Astrocyte (in vitro differentiated cells and primary cell): ENCODE measurements at regions not wholly inside any gene's neighbourhood (a gene's known extent, or its start where the extent isn't known, plus 50 kb on each side); places are given as distances from the start of the nearest gene placed in this dataset.

Experiments
- CTCF ChIP-seq: IDR thresholded peaks from 2 replicates; pipeline ENCODE4 v1.5.1; 2011; ENCODE audit warnings: low read depth, mild to moderate bottlenecking, inconsistent platforms, low read length, moderate library complexity; ENCODE audit not compliant: insufficient read depth
- EZH2 ChIP-seq: IDR thresholded peaks from 2 replicates; pipeline ENCODE4 v1.6.1; 2012; ENCODE audit warnings: mild to moderate bottlenecking, low read length, inconsistent platforms; ENCODE audit not compliant: insufficient read depth

- TF ChIP-seq CTCF, result no peak
- no peak for TF ChIP-seq EZH2
Observed at GRCh38 chr5:3432135-3432534, 163.5 kb upstream of the IRX1 start.
